Astrocyte (in vitro differentiated cells and primary cell): ENCODE measurements at regions not wholly inside any gene's neighbourhood (a gene's known extent, or its start where the extent isn't known, plus 50 kb on each side); places are given as distances from the start of the nearest gene placed in this dataset.

Experiments
- DNase-seq: peaks from one replicate; pipeline ENCODE4 v3.0.0-alpha.2; 2010; ENCODE audit warnings: low read depth
- FAIRE-seq: peaks from 2 replicates; lab custom pipeline; 2011; peaks lifted over from hg19 to GRCh38; lab: Jason Lieb, UNC
- H2AFZ ChIP-seq: 2 replicates; pipeline ENCODE4 v1.6.0; 2012; ENCODE audit warnings: low read depth, low read length, inconsistent platforms
- H3K27ac ChIP-seq: 2 replicates; pipeline ENCODE4 v1.5.1; 2011; ENCODE audit warnings: low read depth, low read length, inconsistent platforms
- H3K27me3 ChIP-seq: 2 replicates; pipeline ENCODE4 v1.6.0; 2011; ENCODE audit warnings: low read length, inconsistent platforms; ENCODE audit not compliant: insufficient read depth
- H3K36me3 ChIP-seq: 2 replicates; pipeline ENCODE4 v1.5.1; 2011; ENCODE audit warnings: low read length, inconsistent platforms; ENCODE audit not compliant: insufficient read depth
- H3K4me1 ChIP-seq: 2 replicates; pipeline ENCODE4 v1.5.1; 2011; ENCODE audit warnings: low read length, inconsistent platforms; ENCODE audit not compliant: insufficient read depth
- H3K4me2 ChIP-seq: 2 replicates; pipeline ENCODE4 v1.6.0; 2012; ENCODE audit warnings: low read length, inconsistent platforms
- H3K4me3 ChIP-seq: 2 replicates; pipeline ENCODE4 v1.5.1; 2011; ENCODE audit warnings: low read depth, mild to moderate bottlenecking, low read length, inconsistent platforms; ENCODE audit not compliant: insufficient read depth
- H3K79me2 ChIP-seq: 2 replicates; pipeline ENCODE4 v1.6.0; 2012; ENCODE audit warnings: mild to moderate bottlenecking, low read length, inconsistent platforms; ENCODE audit not compliant: insufficient read depth
- H3K9ac ChIP-seq: 2 replicates; pipeline ENCODE4 v1.6.0; 2012; ENCODE audit warnings: mild to moderate bottlenecking, low read length, inconsistent platforms
- H3K9me3 ChIP-seq: 2 replicates; pipeline ENCODE4 v1.5.1; 2012; ENCODE audit warnings: low read depth, mild to moderate bottlenecking, low read length, inconsistent platforms; ENCODE audit not compliant: insufficient read depth
- H4K20me1 ChIP-seq: 2 replicates; pipeline ENCODE4 v1.6.0; 2012; ENCODE audit warnings: low read length, inconsistent platforms; ENCODE audit not compliant: insufficient read depth
- H3K27ac Mint-ChIP-seq: one replicate; pipeline ENCODE4 v1.8.0; 2021; ENCODE audit warnings: mild to moderate bottlenecking, mixed read lengths; ENCODE audit not compliant: unreplicated experiment
- H3K27me3 Mint-ChIP-seq: one replicate; pipeline ENCODE4 v1.8.0; 2021; ENCODE audit warnings: low read depth, mixed read lengths; ENCODE audit not compliant: unreplicated experiment
- H3K36me3 Mint-ChIP-seq: one replicate; pipeline ENCODE4 v1.8.0; 2021; ENCODE audit warnings: low read depth, mixed read lengths; ENCODE audit not compliant: unreplicated experiment
- H3K4me1 Mint-ChIP-seq: one replicate; pipeline ENCODE4 v1.8.0; 2021; ENCODE audit warnings: low read depth, mixed read lengths; ENCODE audit not compliant: unreplicated experiment
- H3K4me3 Mint-ChIP-seq: one replicate; pipeline ENCODE4 v1.8.0; 2021; ENCODE audit warnings: mild to moderate bottlenecking, moderate library complexity, mixed read lengths; ENCODE audit not compliant: unreplicated experiment
- H3K9me3 Mint-ChIP-seq: one replicate; pipeline ENCODE4 v1.8.0; 2021; ENCODE audit warnings: mild to moderate bottlenecking, mixed read lengths; ENCODE audit not compliant: unreplicated experiment
- CTCF ChIP-seq: IDR thresholded peaks from 2 replicates; pipeline ENCODE4 v1.5.1; 2011; ENCODE audit warnings: low read depth, mild to moderate bottlenecking, inconsistent platforms, low read length, moderate library complexity; ENCODE audit not compliant: insufficient read depth
- EZH2 ChIP-seq: IDR thresholded peaks from 2 replicates; pipeline ENCODE4 v1.6.1; 2012; ENCODE audit warnings: mild to moderate bottlenecking, low read length, inconsistent platforms; ENCODE audit not compliant: insufficient read depth

- Mint-ChIP-seq H3K36me3 (no peaks in the 10 kb centered on the region), H3K9me3 (no peaks in the 10 kb centered on the region), H3K4me3 (no peak overlapping the region), H3K27ac (no peak overlapping the region), H3K4me1 (peaks cover 10% of the 10 kb centered on the region), H3K27me3 (no peaks in the 10 kb centered on the region)
- Histone ChIP-seq H3K4me2 (no peak overlapping the region), H3K4me1 (no peaks in the 10 kb centered on the region), H3K9ac (no peak overlapping the region), H4K20me1 (no peaks in the 10 kb centered on the region), H3K79me2 (no peaks in the 10 kb centered on the region), H3K4me3 (no peak overlapping the region), H2AFZ (no peak overlapping the region), H3K9me3 (no peaks in the 10 kb centered on the region), H3K36me3 (no peaks in the 10 kb centered on the region), H3K27ac (no peak overlapping the region), H3K27me3 (no peaks in the 10 kb centered on the region)
- FAIRE-seq = no peak
- DNase-seq = no peak
- no peak for TF ChIP-seq EZH2
- TF ChIP-seq CTCF = peak; percentile 4
Observed at GRCh38 chr2:126359494-126359893, 296.5 kb upstream of the GYPC start.

GRCh38 chr2:126367361-126367760 is 288.6 kb upstream of the GYPC start:
- no peak overlapping the region for H2AFZ ChIP-seq
- H3K9me3 ChIP-seq = no peaks in the 10 kb centered on the region
- no peak for DNase-seq
- no peak overlapping the region for H3K9ac ChIP-seq
- FAIRE-seq = no peak
- H3K4me2 ChIP-seq = no peak overlapping the region
- H4K20me1 ChIP-seq = no peaks in the 10 kb centered on the region
- Mint-ChIP-seq H3K4me3 (no peak overlapping the region), H3K4me1 (peaks cover 29% of the 10 kb centered on the region), H3K9me3 (no peaks in the 10 kb centered on the region), H3K27ac (no peak overlapping the region), H3K27me3 (no peaks in the 10 kb centered on the region), H3K36me3 (no peaks in the 10 kb centered on the region)
- H3K4me3 ChIP-seq = no peak overlapping the region
- H3K36me3 ChIP-seq = no peaks in the 10 kb centered on the region
- no peaks in the 10 kb centered on the region for H3K79me2 ChIP-seq
- no peaks in the 10 kb centered on the region for H3K27me3 ChIP-seq
- peaks cover 6% of the 10 kb centered on the region for H3K4me1 ChIP-seq
- no peak overlapping the region for H3K27ac ChIP-seq
- TF ChIP-seq EZH2 (no peak), CTCF (no peak)

GRCh38 chr2:126368758-126369157 is 287.2 kb upstream of the GYPC start:
- Histone ChIP-seq H3K4me1 (peaks cover 6% of the 10 kb centered on the region), H3K4me2 (no peak overlapping the region), H4K20me1 (no peaks in the 10 kb centered on the region), H3K79me2 (no peaks in the 10 kb centered on the region), H3K9ac (no peak overlapping the region), H3K4me3 (no peak overlapping the region), H3K27ac (no peak overlapping the region), H3K9me3 (peaks cover 7% of the 10 kb centered on the region), H3K27me3 (no peaks in the 10 kb centered on the region), H2AFZ (no peak overlapping the region), H3K36me3 (no peaks in the 10 kb centered on the region)
- peaks cover 26% of the 10 kb centered on the region for H3K4me1 Mint-ChIP-seq
- DNase-seq (no peak), FAIRE-seq (no peak)
- no peaks in the 10 kb centered on the region for H3K27me3 Mint-ChIP-seq
- H3K4me3 Mint-ChIP-seq = no peak overlapping the region
- peaks cover 2% of the 10 kb centered on the region for H3K9me3 Mint-ChIP-seq
- TF ChIP-seq CTCF = no peak
- TF ChIP-seq EZH2 = no peak
- peak overlapping the region; percentile 28 for H3K27ac Mint-ChIP-seq
- H3K36me3 Mint-ChIP-seq = no peaks in the 10 kb centered on the region
